ENCODE measurements at regions not wholly inside any gene's neighbourhood (a gene's known extent, or its start where the extent isn't known, plus 50 kb on each side); places are given as distances from the start of the nearest gene placed in this dataset.

DNA sequence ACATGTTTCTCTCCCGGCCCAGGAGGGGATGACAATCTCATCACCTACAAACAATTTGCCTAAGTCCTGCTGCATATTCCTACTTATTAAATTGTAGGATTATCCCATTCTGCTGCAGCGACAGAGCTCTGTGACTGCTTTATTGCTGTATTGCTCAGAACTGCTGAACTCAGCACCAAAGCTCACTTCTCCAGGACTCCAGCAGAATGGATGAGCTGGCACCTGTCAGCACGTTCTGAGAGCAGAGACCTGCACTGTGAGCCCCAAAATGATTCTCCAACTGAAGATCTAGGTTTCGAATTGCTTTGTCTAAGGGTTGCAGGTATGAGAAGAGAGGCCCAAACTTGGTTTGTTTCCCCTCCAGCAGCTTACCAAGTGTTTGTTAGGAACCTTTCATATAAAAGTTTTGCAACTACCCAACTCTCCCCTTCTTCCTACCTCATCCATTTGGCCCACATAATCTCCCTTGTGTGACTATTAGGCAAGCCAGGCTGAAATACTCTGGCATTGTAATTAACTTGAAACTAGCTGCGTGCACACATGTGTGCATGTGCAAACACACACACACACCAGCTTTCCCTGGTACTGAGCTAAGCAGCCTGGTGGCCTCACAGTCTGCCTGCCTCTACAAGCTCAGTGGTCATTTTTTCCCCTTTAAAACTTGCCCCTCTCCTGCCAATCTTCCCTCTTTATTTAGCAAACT lies 161.4 kb upstream of the CAMK1G start:
- Mint-ChIP-seq H3K36me3 (ENCODE audit: low read depth) (no peaks in the 10 kb centered on the region), H3K9me3 (no peaks in the 10 kb centered on the region), H3K4me1 (ENCODE audit: low read depth) (peaks cover 3% of the 10 kb centered on the region), H3K4me3 (no peak overlapping the region), H3K27me3 (peaks cover 4% of the 10 kb centered on the region), H3K27ac (no peak overlapping the region)
- intact Hi-C loops (cut with micrococcal nuclease) = no loop called here
- ChIA-PET CTCF (interaction anchor here (1.2 kb wide), 1 partner anchor 13 kb away, joined by 3 read pairs; no protein-coding TSS in a partner anchor), POLR2A (interaction anchor here (0.8 to 1.3 kb wide), 2 partner anchors 11 to 20 kb away, joined by 3 read pairs; no protein-coding TSS in a partner anchor)
- ATAC-seq (no peak), DNase-seq (no peak)
- TF ChIP-seq CTCF (IDR thresholded peaks at IDR 0.05) = no peak

GRCh38 chr1:209425959-209426358 lies 157.6 kb upstream of the CAMK1G start:
- no peak for DNase-seq
- no peak overlapping the region for H3K27ac Mint-ChIP-seq
- peak; percentile 27 for ATAC-seq

DNA sequence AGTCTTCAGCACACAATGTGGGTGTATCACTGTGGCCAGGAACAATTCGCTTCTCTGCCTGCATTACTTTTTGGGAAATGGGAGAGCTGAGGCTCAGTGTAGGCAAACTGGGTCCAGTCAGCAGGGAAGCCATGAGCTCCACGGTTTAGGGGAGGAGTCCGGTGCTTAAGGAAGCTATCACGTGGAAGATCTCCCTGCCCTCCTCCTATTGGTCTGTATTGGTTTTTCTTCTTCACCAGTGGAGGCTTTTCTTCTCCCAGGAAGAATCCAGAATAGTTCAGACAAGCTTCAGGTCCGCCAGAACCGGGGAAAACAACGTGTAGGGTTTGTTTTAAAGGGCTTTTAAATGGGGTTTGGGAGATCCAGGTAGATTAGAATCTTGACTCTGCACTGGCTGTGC lies 156.2 kb upstream of the CAMK1G start:
- H3K4me1 Mint-ChIP-seq (ENCODE audit: low read depth) = peaks cover 3% of the 10 kb centered on the region
- no peaks in the 10 kb centered on the region for H3K36me3 Mint-ChIP-seq (ENCODE audit: low read depth)
- DNase-seq (no peak), ATAC-seq (no peak)
- no peak overlapping the region for H3K4me3 Mint-ChIP-seq
- no peak for TF ChIP-seq CTCF (IDR thresholded peaks at IDR 0.05)
- intact Hi-C loops (cut with micrococcal nuclease) = no loop called here
- H3K27me3 Mint-ChIP-seq = peaks cover 5% of the 10 kb centered on the region
- no peak overlapping the region for H3K27ac Mint-ChIP-seq
- POLR2A ChIA-PET = no interaction called here
- CTCF ChIA-PET = no interaction called here
- H3K9me3 Mint-ChIP-seq = no peaks in the 10 kb centered on the region

More at GRCh38 chr1:209425959-209426358, 157.6 kb upstream of the CAMK1G start:
- no peaks in the 10 kb centered on the region for H3K36me3 Mint-ChIP-seq (ENCODE audit: low read depth)
- H3K4me1 Mint-ChIP-seq (ENCODE audit: low read depth) = peaks cover 3% of the 10 kb centered on the region
- H3K9me3 Mint-ChIP-seq = no peaks in the 10 kb centered on the region
- peaks cover 5% of the 10 kb centered on the region for H3K27me3 Mint-ChIP-seq
- TF ChIP-seq CTCF (IDR thresholded peaks at IDR 0.05) = no peak
- ChIA-PET CTCF (interaction anchor here (1.1 kb wide), 1 partner anchor 12 kb away, joined by 3 read pairs; no protein-coding TSS in a partner anchor), POLR2A (no interaction called here)
- intact Hi-C loops (cut with micrococcal nuclease) = no loop called here
- no peak overlapping the region for H3K4me3 Mint-ChIP-seq

- intact Hi-C loops (cut with micrococcal nuclease) = no loop called here
- H3K4me3 Mint-ChIP-seq = no peak overlapping the region
- CTCF ChIA-PET = no interaction called here
- H3K9me3 Mint-ChIP-seq = no peaks in the 10 kb centered on the region
- POLR2A ChIA-PET = no interaction called here
- H3K36me3 Mint-ChIP-seq (ENCODE audit: low read depth) = no peaks in the 10 kb centered on the region
- H3K27ac Mint-ChIP-seq = no peak overlapping the region
- peaks cover 5% of the 10 kb centered on the region for H3K27me3 Mint-ChIP-seq
- no peak for ATAC-seq
- TF ChIP-seq CTCF (IDR thresholded peaks at IDR 0.05) = no peak
- peaks cover 3% of the 10 kb centered on the region for H3K4me1 Mint-ChIP-seq (ENCODE audit: low read depth)
- no peak for DNase-seq
These were observed 155.7 kb upstream of the CAMK1G start for GRCh38 chr1:209427811-209428210.

GRCh38 chr1:209428241-209428921 lies 155.1 kb upstream of the CAMK1G start:
- intact Hi-C loops (cut with micrococcal nuclease) = no loop called here
- Mint-ChIP-seq H3K4me3 (no peak overlapping the region), H3K27ac (no peak overlapping the region), H3K27me3 (peaks cover 5% of the 10 kb centered on the region), H3K36me3 (ENCODE audit: low read depth) (no peaks in the 10 kb centered on the region), H3K4me1 (ENCODE audit: low read depth) (peaks cover 3% of the 10 kb centered on the region), H3K9me3 (no peaks in the 10 kb centered on the region)
- ATAC-seq = no peak
- no peak for TF ChIP-seq CTCF (IDR thresholded peaks at IDR 0.05)
- POLR2A ChIA-PET = no interaction called here
- no peak for DNase-seq
- CTCF ChIA-PET = no interaction called here
